GM12878 (cell line): ENCODE measurements at regions not wholly inside any gene's neighbourhood (a gene's known extent, or its start where the extent isn't known, plus 50 kb on each side); places are given as distances from the start of the nearest gene placed in this dataset.

Source experiments
- ATAC-seq: fragments of 200-7000 bp; cut with Tn5 transposase; 3 replicates; pipeline ENCODE4 v1.9.1; 2020; ENCODE audit warnings: mild to moderate bottlenecking, moderate library complexity
- BruUV-seq: library from RNA; stranded (reverse); fragments of 400-500 nt; replicated peaks from 2 replicates; lab custom pipeline; 2021; lab: Mats Ljungman, UMichigan
- CTCF ChIA-PET: fragments of 300-600 bp; sonication (Branson Sonifier 250); formaldehyde crosslinking; extraction: SDS; loops from one replicate; lab custom pipeline; 2021; ENCODE audit warnings: inconsistent platforms; lab: Yijun Ruan, JAX
- POLR2A ChIA-PET: fragments of 350-600 bp; formaldehyde crosslinking; extraction: SDS; loops from one replicate; lab custom pipeline; 2021; ENCODE audit warnings: inconsistent platforms; lab: Charles Lee
- RAD21 ChIA-PET: fragments of 300-600 bp; sonication (Branson Sonifier 250); formaldehyde crosslinking; loops from one replicate; lab custom pipeline; 2023; ENCODE audit warnings: antibody characterized with exemption; ENCODE audit not compliant: unreplicated experiment; lab: Charles Lee
- SMC1A ChIA-PET: fragments of 300-600 bp; sonication (Branson Sonifier 250); formaldehyde crosslinking; loops from one replicate; lab custom pipeline; 2023; ENCODE audit not compliant: unreplicated experiment, uncharacterized antibody; lab: Charles Lee
- DNase-seq: peaks from one replicate; pipeline ENCODE4 v3.0.0-alpha.2; 2011; ENCODE audit warnings: low read depth, low spot score
- FAIRE-seq: peaks from 3 replicates; lab custom pipeline; 2011; peaks lifted over from hg19 to GRCh38; lab: Jason Lieb, UNC
- H2AFZ ChIP-seq: 2 replicates; pipeline ENCODE4 v1.6.0; 2011; ENCODE audit warnings: low read depth, low read length, control low read depth; ENCODE audit not compliant: control insufficient read depth
- H3K27ac ChIP-seq: 2 replicates; pipeline ENCODE4 v1.5.1; 2011; ENCODE audit warnings: control low read depth; ENCODE audit not compliant: control insufficient read depth, insufficient read depth
- H3K27me3 ChIP-seq, 2 experiments: replicated peaks in 1 of 2; 2 replicates each; pipeline versions ENCODE4 v1.6.0 to v1.6.1; 2011; ENCODE audit warnings: low read length in 1 of 2; ENCODE audit not compliant: control insufficient read depth in 2 of 2, insufficient read depth in 2 of 2
- H3K36me3 ChIP-seq, 2 experiments: 2 replicates each; pipeline ENCODE4 v1.5.1; 2011; ENCODE audit warnings: low read length in 1 of 2; ENCODE audit not compliant: control insufficient read depth in 2 of 2, insufficient read depth in 2 of 2
- H3K4me1 ChIP-seq: 2 replicates; pipeline ENCODE4 v1.6.1; 2011; ENCODE audit warnings: mild to moderate bottlenecking, low read length, moderate library complexity, mixed read lengths; ENCODE audit not compliant: control insufficient read depth, insufficient read depth
- H3K4me2 ChIP-seq: 2 replicates; pipeline ENCODE4 v1.6.0; 2011; ENCODE audit warnings: control low read depth; ENCODE audit not compliant: control insufficient read depth, insufficient read depth
- H3K4me3 ChIP-seq: fragments of 200-600 bp; sonication (generic); 2 replicates; pipeline ENCODE4 v1.5.1; 2016
- H3K79me2 ChIP-seq: 2 replicates; pipeline ENCODE4 v1.6.0; 2011; ENCODE audit warnings: low read length; ENCODE audit not compliant: control insufficient read depth, insufficient read depth
- H3K9ac ChIP-seq: 2 replicates; pipeline ENCODE4 v1.8.0; 2011; ENCODE audit warnings: low read length, control low read depth, mixed read lengths; ENCODE audit not compliant: control insufficient read depth, insufficient read depth
- H3K9me3 ChIP-seq: replicated peaks from 3 replicates; pipeline ENCODE4 v1.5.1; 2011; ENCODE audit warnings: mild to moderate bottlenecking, low read length; ENCODE audit not compliant: control insufficient read depth, insufficient read depth
- H4K20me1 ChIP-seq: 2 replicates; pipeline ENCODE4 v1.6.0; 2011; ENCODE audit not compliant: control insufficient read depth, insufficient read depth
- GATAD2B ChIP-seq: fragments of 450-650 bp; conservative IDR thresholded peaks from 2 replicates; pipeline ENCODE4 v1.6.1; 2017; ENCODE audit warnings: low read depth, mild to moderate bottlenecking, moderate library complexity
- KLF5 ChIP-seq: fragments of 450-650 bp; IDR thresholded peaks from 2 replicates; pipeline ENCODE4 v1.6.1; 2014; ENCODE audit warnings: mild to moderate bottlenecking; ENCODE audit not compliant: partially characterized antibody
- MXI1 ChIP-seq: fragments of 150-350 bp; IDR thresholded peaks from 2 replicates; pipeline ENCODE4 v1.6.1; 2011; ENCODE audit warnings: low read depth, mild to moderate bottlenecking, inconsistent platforms, low read length, improper control_type of control experiment
- NR2F1 ChIP-seq: fragments of 450-650 bp; conservative IDR thresholded peaks from 2 replicates; pipeline ENCODE4 v1.6.1; 2017; ENCODE audit warnings: mild to moderate bottlenecking
- PAX5 ChIP-seq: IDR thresholded peaks from 2 replicates; pipeline ENCODE4 v1.6.1; 2011; ENCODE audit warnings: low read depth, low read length, borderline replicate concordance
- PAX8 ChIP-seq: fragments of 450-650 bp; IDR thresholded peaks from 2 replicates; pipeline ENCODE4 v1.6.1; 2017; ENCODE audit warnings: mild to moderate bottlenecking, moderate library complexity
- PBX3 ChIP-seq: IDR thresholded peaks from 2 replicates; pipeline ENCODE4 v1.6.1; 2011; ENCODE audit warnings: mild to moderate bottlenecking, low read depth, low read length, moderate library complexity; ENCODE audit not compliant: insufficient replicate concordance
- RAD21 ChIP-seq: IDR thresholded peaks from 2 replicates; pipeline ENCODE4 v1.6.1; 2011; ENCODE audit warnings: mild to moderate bottlenecking, low read depth, low read length, moderate library complexity; ENCODE audit not compliant: insufficient read depth
- RELB ChIP-seq: fragments of 450-650 bp; IDR thresholded peaks from 2 replicates; pipeline ENCODE4 v1.6.1; 2017; ENCODE audit warnings: low read depth, mild to moderate bottlenecking, moderate library complexity
- SIX5 ChIP-seq: IDR thresholded peaks from 2 replicates; pipeline ENCODE4 v1.6.1; 2011; ENCODE audit warnings: mild to moderate bottlenecking, low read depth, low read length, moderate library complexity; ENCODE audit not compliant: severe bottlenecking
- SMARCA5 ChIP-seq: fragments of 450-650 bp; IDR thresholded peaks from 2 replicates; pipeline ENCODE4 v1.6.1; 2017; ENCODE audit warnings: mild to moderate bottlenecking
- SUPT20H ChIP-seq: IDR thresholded peaks from 2 replicates; pipeline ENCODE4 v1.6.1; 2011; ENCODE audit warnings: low read depth, mild to moderate bottlenecking, low read length, moderate library complexity, borderline replicate concordance; ENCODE audit not compliant: control insufficient read depth
- TCF3 ChIP-seq: IDR thresholded peaks from 2 replicates; pipeline ENCODE4 v1.6.1; 2012; ENCODE audit warnings: low read depth, mild to moderate bottlenecking, low read length, borderline replicate concordance; ENCODE audit not compliant: insufficient read depth
- TCF7 ChIP-seq: IDR thresholded peaks from 2 replicates; pipeline ENCODE4 v1.6.1; 2014; ENCODE audit warnings: antibody characterized with exemption, borderline replicate concordance
- ZBTB11 ChIP-seq: fragments of 450-650 bp; formaldehyde crosslinking; IDR thresholded peaks from 2 replicates; pipeline ENCODE4 v1.5.0; 2022; ENCODE audit warnings: mild to moderate bottlenecking, missing genetic modification characterization
- WGBS: methylation state at CpG from one replicate; pipeline ENCODE4 v1.1.6; 2016; ENCODE audit warnings: low lambda C conversion rate; ENCODE audit not compliant: insufficient replicate concordance, insufficient coverage; ENCODE audit errors: missing lambda C conversion rate; 5-methylcytosine and 5-hydroxymethylcytosine counted together
- in situ Hi-C: fragments of 300-500 bp; cut with MboI; formaldehyde crosslinking; loops from 9 replicates; pipeline ENCODE4 v1.14.3; 2018; ENCODE audit warnings: mixed read lengths
- intact Hi-C: fragments of 100-400 bp; cut with micrococcal nuclease; formaldehyde crosslinking; loops from one replicate; pipeline ENCODE4 v1.14.2; 2022; ENCODE audit not compliant: unreplicated experiment

- FAIRE-seq = no peak
- ChIA-PET SMC1A (no interaction called here), POLR2A (no interaction called here), CTCF (no interaction called here), RAD21 (no interaction called here)
- Histone ChIP-seq H3K27ac (no peak overlapping the region), H3K79me2 (no peaks in the 10 kb centered on the region), H3K4me3 (no peak overlapping the region), H3K4me1 (no peaks in the 10 kb centered on the region), H4K20me1 (no peaks in the 10 kb centered on the region), H3K36me3 (no peaks in the 10 kb centered on the region), H2AFZ (no peak overlapping the region), H3K9ac (no peak overlapping the region), H3K4me2 (no peak overlapping the region), H3K27me3 (no peaks in the 10 kb centered on the region), H3K9me3 (no peaks in the 10 kb centered on the region)
- WGBS = 18% methylated on average over 2 of the region's 2 CpGs
- no TSS peak for BruUV-seq
- in situ Hi-C loops (no loop called here), intact Hi-C loops (no loop called here)
- DNase-seq = no peak
- TF ChIP-seq TCF7 = no peak
- no peak for TF ChIP-seq PAX8
- no peak for TF ChIP-seq RAD21
- no peak for TF ChIP-seq TCF3
- no peak for TF ChIP-seq ZBTB11 (CRISPR knock-in tag)
- TF ChIP-seq SMARCA5 = no peak
- TF ChIP-seq PBX3 = no peak
- no peak for TF ChIP-seq MXI1
- TF ChIP-seq NR2F1 = no peak
- TF ChIP-seq SIX5 = no peak
- no peak for TF ChIP-seq RELB
- TF ChIP-seq SUPT20H = no peak
- TF ChIP-seq GATAD2B = no peak
- TF ChIP-seq KLF5 = no peak
- no peak for TF ChIP-seq PAX5
- no peak for ATAC-seq
These were observed 79.9 kb upstream of the OR4C15 start for GRCh38 chr11:55474321-55474720.
